ENCODE measurements at regions not wholly inside any gene's neighbourhood (a gene's known extent, or its start where the extent isn't known, plus 50 kb on each side); places are given as distances from the start of the nearest gene placed in this dataset.

DNA sequence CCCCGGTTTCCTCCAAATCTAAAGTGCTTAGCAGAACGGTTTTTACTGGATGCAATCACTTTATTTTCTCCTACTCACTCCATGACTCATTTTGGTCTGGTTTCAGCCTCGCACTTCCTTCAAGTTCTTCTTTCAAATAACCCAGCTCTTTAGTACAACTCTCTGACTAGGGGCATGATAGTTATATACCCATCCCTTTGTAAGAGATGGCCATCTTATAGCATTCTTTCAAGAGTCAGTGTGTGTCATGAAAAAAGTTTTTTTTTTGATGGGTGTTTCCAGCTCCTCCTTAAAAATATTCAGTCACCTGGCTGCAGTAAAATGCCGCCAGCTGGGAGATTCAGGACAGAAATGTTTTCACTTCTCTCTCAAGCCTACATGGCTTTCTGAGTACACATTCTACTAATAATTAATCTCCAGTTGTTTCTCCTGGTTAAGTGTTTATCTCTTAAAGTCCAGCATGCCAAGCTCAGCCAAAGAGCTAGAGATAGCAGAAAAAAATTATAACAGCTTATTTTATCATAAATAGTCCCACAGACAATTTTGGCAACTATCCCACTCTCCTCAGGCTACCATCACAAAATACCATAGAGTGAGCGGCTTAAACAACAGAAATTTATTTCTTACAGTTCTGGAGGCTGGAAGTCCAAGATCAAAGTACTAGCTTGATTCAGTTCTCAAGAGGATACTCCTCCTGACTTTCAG is 139.3 kb downstream of the GASK1B start:
- TF ChIP-seq RFX5 (IDR thresholded peaks at IDR 0.05; ENCODE audit: low read depth, low read length), result no peak
- TF ChIP-seq, protein P1, sequence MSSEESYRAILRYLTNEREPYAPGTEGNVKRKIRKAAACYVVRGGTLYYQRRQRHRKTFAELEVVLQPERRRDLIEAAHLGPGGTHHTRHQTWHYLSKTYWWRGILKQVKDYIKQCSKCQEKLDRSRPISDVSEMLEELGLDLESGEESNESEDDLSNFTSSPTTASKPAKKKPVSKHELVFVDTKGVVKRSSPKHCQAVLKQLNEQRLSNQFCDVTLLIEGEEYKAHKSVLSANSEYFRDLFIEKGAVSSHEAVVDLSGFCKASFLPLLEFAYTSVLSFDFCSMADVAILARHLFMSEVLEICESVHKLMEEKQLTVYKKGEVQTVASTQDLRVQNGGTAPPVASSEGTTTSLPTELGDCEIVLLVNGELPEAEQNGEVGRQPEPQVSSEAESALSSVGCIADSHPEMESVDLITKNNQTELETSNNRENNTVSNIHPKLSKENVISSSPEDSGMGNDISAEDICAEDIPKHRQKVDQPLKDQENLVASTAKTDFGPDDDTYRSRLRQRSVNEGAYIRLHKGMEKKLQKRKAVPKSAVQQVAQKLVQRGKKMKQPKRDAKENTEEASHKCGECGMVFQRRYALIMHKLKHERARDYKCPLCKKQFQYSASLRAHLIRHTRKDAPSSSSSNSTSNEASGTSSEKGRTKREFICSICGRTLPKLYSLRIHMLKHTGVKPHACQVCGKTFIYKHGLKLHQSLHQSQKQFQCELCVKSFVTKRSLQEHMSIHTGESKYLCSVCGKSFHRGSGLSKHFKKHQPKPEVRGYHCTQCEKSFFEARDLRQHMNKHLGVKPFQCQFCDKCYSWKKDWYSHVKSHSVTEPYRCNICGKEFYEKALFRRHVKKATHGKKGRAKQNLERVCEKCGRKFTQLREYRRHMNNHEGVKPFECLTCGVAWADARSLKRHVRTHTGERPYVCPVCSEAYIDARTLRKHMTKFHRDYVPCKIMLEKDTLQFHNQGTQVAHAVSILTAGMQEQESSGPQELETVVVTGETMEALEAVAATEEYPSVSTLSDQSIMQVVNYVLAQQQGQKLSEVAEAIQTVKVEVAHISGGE (CRISPR knock-in tag; IDR thresholded peaks at IDR 0.05), result no peak
- no peak for TF ChIP-seq TARDBP (IDR thresholded peaks at IDR 0.05; ENCODE audit: borderline replicate concordance)
- TF ChIP-seq POLR2A (IDR thresholded peaks at IDR 0.05; ENCODE audit: low read depth, low read length), result no peak
- TF ChIP-seq SP1 (IDR thresholded peaks at IDR 0.05; ENCODE audit: low read depth, low read length), result no peak
- no peak for TF ChIP-seq EZH2 (IDR thresholded peaks at IDR 0.05; ENCODE audit: borderline replicate concordance, control insufficient read depth, low read depth, low read length)
